ENCODE measurements at regions not wholly inside any gene's neighbourhood (a gene's known extent, or its start where the extent isn't known, plus 50 kb on each side); places are given as distances from the start of the nearest gene placed in this dataset.
"Not testable (repeated sequence)": the region's sequence is repeated elsewhere in the genome, so short reads cannot be mapped to it uniquely, and the experiment has no call there.

GRCh38 chr5:41995193-41995592 is 70.1 kb downstream of the FBXO4 start:
- TF ChIP-seq CTCF (IDR thresholded peaks at IDR 0.05; ENCODE audit: insufficient read depth, missing control alignments) = no peak
- no peak for FAIRE-seq
- no peak for DNase-seq (ENCODE audit: insufficient read length, low spot score)

- no peak for TF ChIP-seq CTCF (IDR thresholded peaks at IDR 0.05; ENCODE audit: insufficient read depth, missing control alignments)
- FAIRE-seq (no peak), DNase-seq (ENCODE audit: insufficient read length, low spot score) (no peak)
Observed at GRCh38 chr5:42001673-42002072, 76.6 kb downstream of the FBXO4 start.

DNA sequence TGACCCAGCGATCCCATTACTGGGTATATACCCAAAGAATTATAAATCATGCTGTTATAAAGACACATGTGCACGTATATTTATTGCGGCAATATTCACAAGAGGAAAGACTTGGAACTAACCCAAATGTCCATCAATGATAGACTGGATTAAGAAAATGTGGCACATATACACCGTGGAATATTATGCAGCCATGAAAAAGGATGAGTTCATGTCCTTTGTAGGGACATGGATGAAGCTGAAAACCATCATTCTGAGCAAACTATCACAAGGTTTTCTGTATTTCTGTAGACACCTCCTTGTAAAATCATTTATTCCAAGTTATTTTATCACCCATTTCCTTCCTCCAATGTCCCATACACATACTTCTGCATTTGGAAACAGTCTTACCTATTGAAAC is 78.8 kb downstream of the FBXO4 start:
- DNase-seq (ENCODE audit: insufficient read length, low spot score); FAIRE-seq: not testable (repeated sequence)

- DNase-seq (ENCODE audit: insufficient read length, low spot score) = peak; percentile 12
- FAIRE-seq = no peak
- peak; percentile 50 for TF ChIP-seq CTCF (IDR thresholded peaks at IDR 0.05; ENCODE audit: insufficient read depth, missing control alignments)
Observed at GRCh38 chr5:42005561-42006153, 80.6 kb downstream of the FBXO4 start.

- no peak for TF ChIP-seq CTCF (IDR thresholded peaks at IDR 0.05; ENCODE audit: insufficient read depth, missing control alignments)
- DNase-seq (ENCODE audit: insufficient read length, low spot score) (no peak), FAIRE-seq (no peak)
Observed at GRCh38 chr5:42013561-42013960, 88.5 kb downstream of the FBXO4 start.

DNA sequence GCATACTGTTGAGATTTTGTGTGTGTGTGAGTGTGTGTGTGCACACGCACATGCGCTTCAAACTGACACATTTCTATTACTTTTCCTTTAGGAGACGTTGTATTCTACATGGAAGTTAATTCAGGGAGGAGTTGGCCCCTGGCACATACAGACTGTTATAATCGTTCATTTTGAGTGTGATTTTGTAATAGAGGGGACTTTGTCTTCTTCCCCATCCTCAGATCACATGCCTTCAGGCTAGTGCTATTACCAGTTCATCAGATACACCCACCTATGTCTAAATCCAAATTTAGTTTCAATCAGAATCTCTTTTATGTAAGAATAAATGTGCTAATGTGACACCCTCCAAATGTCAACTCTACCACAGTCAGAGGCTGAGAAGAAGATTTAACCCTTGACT is 90.2 kb downstream of the FBXO4 start:
- no peak for FAIRE-seq
- no peak for DNase-seq (ENCODE audit: insufficient read length, low spot score)
- no peak for TF ChIP-seq CTCF (IDR thresholded peaks at IDR 0.05; ENCODE audit: insufficient read depth, missing control alignments)

DNA sequence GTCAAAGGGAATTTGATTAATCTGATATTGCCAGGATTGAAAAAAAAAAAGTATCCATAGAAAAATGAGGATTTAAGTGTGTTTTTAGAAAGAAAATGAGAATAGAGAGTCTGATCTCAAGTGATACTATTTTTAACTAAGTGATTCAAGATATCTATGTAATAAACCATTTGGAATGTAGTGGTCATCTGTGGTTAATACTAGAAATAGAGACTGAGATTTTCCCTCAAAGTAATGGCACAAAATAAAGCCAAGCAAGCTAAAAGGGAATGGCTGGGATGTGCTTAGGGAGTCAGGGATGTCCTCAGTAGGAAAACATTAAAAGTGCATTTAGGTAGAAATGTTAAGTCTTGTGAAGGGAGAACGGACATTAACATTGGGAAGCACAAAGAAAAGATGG is 90.6 kb downstream of the FBXO4 start:
- TF ChIP-seq CTCF (IDR thresholded peaks at IDR 0.05; ENCODE audit: insufficient read depth, missing control alignments) = no peak
- DNase-seq (ENCODE audit: insufficient read length, low spot score) (no peak), FAIRE-seq (no peak)
